Stimulated activated naive B cell treated with anti-CD40 and anti-IgM and Interleukin-4, amounts not matched to agents 10 μg/mL and 1 μg/mL and 100 μg/mL, for 72 hours (primary cell): ENCODE measurements at regions not wholly inside any gene's neighbourhood (a gene's known extent, or its start where the extent isn't known, plus 50 kb on each side); places are given as distances from the start of the nearest gene placed in this dataset.

Source experiments
- ATAC-seq, 2 donors: fragments of 150-1000 bp; cut with Tn5 transposase; replicated peaks; 2 replicates each; pipeline ENCODE4 v1.10.0; 2021; ENCODE audit warnings: moderate library complexity in 1 of 2
- DNase-seq: peaks from one replicate; pipeline ENCODE4 v3.0.0; 2021
- H3K27ac Mint-ChIP-seq: one replicate; pipeline ENCODE4 v1.8.0; 2022; ENCODE audit warnings: mild to moderate bottlenecking, mixed read lengths
- H3K27me3 Mint-ChIP-seq, 2 donors: one replicate each; pipeline ENCODE4 v1.8.0; 2022; ENCODE audit warnings: mixed read lengths in 2 of 2
- H3K36me3 Mint-ChIP-seq, 2 donors: one replicate each; pipeline ENCODE4 v1.8.0; 2022; ENCODE audit warnings: mixed read lengths in 2 of 2, mild to moderate bottlenecking in 1 of 2
- H3K4me1 Mint-ChIP-seq, 2 donors: one replicate each; pipeline ENCODE4 v1.8.0; 2022; ENCODE audit warnings: mixed read lengths in 2 of 2, mild to moderate bottlenecking in 1 of 2
- H3K4me3 Mint-ChIP-seq, 2 donors: one replicate each; pipeline ENCODE4 v1.8.0; 2022; ENCODE audit warnings: mild to moderate bottlenecking in 2 of 2, mixed read lengths in 2 of 2, moderate library complexity in 1 of 2
- H3K9me3 Mint-ChIP-seq, 2 donors: one replicate each; pipeline ENCODE4 v1.8.0; 2022; ENCODE audit warnings: mixed read lengths in 2 of 2, mild to moderate bottlenecking in 1 of 2

DNA sequence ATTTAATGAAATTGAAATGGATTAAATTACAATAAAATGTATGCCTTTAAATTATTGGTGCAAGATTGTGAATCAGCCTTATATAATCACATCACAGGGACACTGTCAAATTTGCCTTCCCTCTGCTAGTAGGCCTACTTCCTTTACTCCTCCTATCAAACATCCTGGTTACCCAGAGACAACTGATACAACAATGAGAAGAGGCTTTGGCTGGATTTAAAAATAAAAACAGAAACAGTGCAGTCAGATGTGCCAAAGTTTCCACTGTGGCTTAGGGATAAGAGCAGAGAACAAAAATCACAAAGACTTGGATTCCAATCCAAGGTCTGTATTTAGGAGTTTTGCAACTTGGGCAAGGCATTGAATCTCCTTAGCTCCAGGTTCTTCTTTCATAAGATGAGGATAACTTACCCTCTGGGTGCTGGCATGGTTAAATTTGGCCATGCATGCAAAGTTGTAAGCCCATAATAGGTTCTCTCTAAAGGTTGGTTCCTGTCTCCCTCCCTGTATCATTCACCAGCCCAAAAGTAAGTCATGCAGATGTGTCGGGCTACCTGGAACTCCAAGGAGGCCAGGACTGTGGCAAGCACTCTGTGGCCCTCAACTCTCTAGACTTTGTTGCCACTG is 99.3 kb upstream of the LRATD1 start:
- Mint-ChIP-seq H3K27ac (no peak overlapping the region), H3K36me3 (no peaks in the 10 kb centered on the region), H3K27me3 (no peaks in the 10 kb centered on the region), H3K4me1 (no peaks in the 10 kb centered on the region), H3K9me3 (peaks cover 0 to 3% of the 10 kb centered on the region in 2 donors), H3K4me3 (no peak overlapping the region)
- DNase-seq (no peak), ATAC-seq (no peak)

DNA sequence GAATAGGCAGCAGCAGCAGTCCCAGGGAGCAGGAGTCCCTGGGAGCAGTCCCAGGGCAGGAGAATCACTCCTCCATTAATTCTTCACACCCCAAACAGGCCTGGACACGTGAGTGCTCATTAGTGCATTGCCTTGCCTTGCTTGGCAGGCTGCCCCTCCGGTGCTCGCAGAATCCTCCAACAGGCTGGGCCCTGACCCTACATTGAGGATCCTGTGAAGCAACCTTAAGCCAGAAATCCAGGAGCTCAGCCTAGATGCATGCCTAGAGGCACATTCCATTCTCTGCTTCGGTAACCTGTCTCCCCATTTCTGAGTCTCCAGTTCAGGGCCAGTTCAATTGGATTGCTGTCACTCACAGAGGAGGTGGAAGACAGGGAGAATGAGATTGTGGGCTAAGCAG is 97.4 kb upstream of the LRATD1 start:
- peaks cover 0 to 3% of the 10 kb centered on the region in 2 donors for H3K9me3 Mint-ChIP-seq
- H3K36me3 Mint-ChIP-seq, result no peaks in the 10 kb centered on the region
- no peaks in the 10 kb centered on the region for H3K4me1 Mint-ChIP-seq
- no peak overlapping the region for H3K4me3 Mint-ChIP-seq
- no peak overlapping the region for H3K27ac Mint-ChIP-seq
- H3K27me3 Mint-ChIP-seq, result no peaks in the 10 kb centered on the region
- ATAC-seq, result no peak
- no peak for DNase-seq

DNA sequence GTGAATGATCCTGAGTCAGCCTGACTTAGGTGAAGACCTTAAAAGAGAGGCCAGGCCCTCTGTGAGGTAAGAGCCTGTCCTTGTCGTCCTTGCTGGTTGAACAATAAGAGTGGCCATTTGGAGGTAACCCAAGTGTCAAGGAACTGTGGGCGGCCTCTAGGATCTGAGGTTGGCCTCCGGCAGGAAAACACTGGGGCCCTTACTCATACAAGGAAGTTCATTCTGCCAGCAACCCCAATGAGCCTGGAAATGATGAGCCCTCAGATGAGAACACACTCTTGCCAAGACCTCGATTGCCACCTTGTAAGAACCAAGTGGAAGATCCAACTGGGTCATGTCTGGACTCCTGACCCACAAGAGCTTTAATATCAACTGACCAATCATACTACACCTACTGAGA is 95.5 kb upstream of the LRATD1 start:
- Mint-ChIP-seq H3K4me3 (no peak overlapping the region), H3K27me3 (no peaks in the 10 kb centered on the region), H3K9me3 (peaks cover 3 to 5% of the 10 kb centered on the region in 2 donors), H3K36me3 (no peaks in the 10 kb centered on the region), H3K27ac (no peak overlapping the region), H3K4me1 (no peaks in the 10 kb centered on the region)
- DNase-seq (no peak), ATAC-seq (no peak)

DNA sequence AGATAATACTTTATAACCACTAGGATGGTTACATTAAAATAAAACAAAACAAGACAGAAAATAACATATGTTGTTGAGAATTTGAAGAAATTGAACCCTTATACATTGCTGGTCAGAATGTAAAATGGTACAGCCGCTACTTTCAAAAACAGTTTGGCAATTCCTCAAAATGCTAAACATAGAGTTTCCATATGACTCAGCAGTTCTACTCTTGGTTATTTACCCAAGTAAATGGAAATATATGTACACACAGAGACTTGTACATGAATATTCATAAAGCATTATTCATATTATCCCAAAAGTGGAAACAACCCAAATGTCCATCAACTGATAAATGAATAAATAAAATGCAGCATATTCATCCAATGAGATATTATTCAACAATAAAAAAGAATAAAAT is 92.5 kb upstream of the LRATD1 start:
- H3K4me3 Mint-ChIP-seq, result no peak overlapping the region
- DNase-seq, result no peak
- no peaks in the 10 kb centered on the region for H3K36me3 Mint-ChIP-seq
- H3K27ac Mint-ChIP-seq, result no peak overlapping the region
- no peaks in the 10 kb centered on the region for H3K27me3 Mint-ChIP-seq
- H3K9me3 Mint-ChIP-seq, result peaks cover 5 to 16% of the 10 kb centered on the region in 2 donors
- H3K4me1 Mint-ChIP-seq, result no peaks in the 10 kb centered on the region
- no peak for ATAC-seq

DNA sequence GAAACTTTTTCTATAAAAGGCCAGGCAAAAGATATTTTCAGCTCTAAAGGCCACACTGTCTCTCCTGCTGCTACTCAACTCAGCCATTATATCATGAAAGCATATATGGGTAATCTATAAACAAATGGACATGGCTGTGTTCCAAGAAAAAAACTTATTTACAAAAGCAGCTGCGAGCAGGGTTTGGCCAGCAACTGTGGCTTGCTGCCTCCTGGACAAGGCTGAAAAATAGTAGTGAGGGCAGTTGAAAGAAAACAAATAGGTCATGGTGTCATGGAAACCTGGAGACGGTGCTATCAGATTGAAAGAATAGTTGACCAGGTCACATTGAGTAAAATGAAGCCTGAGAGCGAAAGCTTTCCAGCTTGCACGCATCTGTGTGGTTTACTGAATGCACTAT is 89.2 kb upstream of the LRATD1 start:
- H3K27ac Mint-ChIP-seq, result no peak overlapping the region

DNA sequence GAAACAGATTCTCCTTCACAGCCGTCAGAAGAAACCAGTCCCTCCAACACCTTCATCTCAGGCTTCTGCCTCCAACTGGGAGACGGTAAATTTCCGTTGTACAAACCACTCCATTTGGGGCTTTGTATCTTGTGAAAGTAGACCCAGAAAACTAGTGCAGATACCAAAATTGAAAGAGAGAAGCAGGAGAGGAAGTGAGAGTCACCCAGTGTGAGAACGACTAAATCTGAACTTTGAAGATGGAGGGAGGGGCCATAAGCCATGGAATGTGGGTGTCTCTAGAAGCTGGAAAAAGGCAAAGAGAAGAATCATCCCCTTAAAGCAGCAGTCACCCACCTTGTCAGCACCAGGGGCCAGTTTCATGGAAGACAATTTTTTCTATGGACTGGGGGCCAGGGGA is 88.3 kb upstream of the LRATD1 start:
- no peak for ATAC-seq
- Mint-ChIP-seq H3K27me3 (no peaks in the 10 kb centered on the region), H3K27ac (no peak overlapping the region), H3K4me1 (no peaks in the 10 kb centered on the region), H3K9me3 (peaks cover 5 to 16% of the 10 kb centered on the region in 2 donors), H3K4me3 (no peak overlapping the region), H3K36me3 (no peaks in the 10 kb centered on the region)
- no peak for DNase-seq

More for the DNA sequence above, 89.2 kb upstream of the LRATD1 start:
- Mint-ChIP-seq H3K9me3 (peaks cover 5 to 16% of the 10 kb centered on the region in 2 donors), H3K4me3 (no peak overlapping the region), H3K4me1 (no peaks in the 10 kb centered on the region), H3K36me3 (no peaks in the 10 kb centered on the region), H3K27me3 (no peaks in the 10 kb centered on the region)
- ATAC-seq (no peak), DNase-seq (no peak)

DNA sequence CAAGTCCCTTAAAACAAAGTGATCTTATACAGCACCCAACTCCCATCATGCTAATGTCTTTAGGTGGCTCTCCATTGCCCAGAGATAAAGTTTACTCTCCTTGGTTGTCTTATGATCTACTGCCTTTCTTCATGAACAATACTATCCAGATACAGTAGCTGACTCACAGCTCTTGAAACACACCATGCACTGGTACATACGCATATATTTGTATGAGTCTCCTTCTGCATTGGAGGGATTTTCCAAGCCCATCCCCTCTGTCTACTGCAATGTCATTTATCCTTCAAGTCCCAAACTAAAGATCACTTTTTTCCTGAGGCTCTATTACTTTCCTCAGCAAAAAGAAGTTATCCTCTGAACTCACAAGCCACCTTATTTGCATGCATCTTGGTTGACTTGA is 84.7 kb upstream of the LRATD1 start:
- H3K9me3 Mint-ChIP-seq, result peaks cover 2 to 7% of the 10 kb centered on the region in 2 donors
- no peak for ATAC-seq
- no peak overlapping the region for H3K27ac Mint-ChIP-seq
- H3K27me3 Mint-ChIP-seq, result no peaks in the 10 kb centered on the region
- no peak overlapping the region for H3K4me3 Mint-ChIP-seq
- DNase-seq, result no peak
- no peaks in the 10 kb centered on the region for H3K4me1 Mint-ChIP-seq
- H3K36me3 Mint-ChIP-seq, result no peaks in the 10 kb centered on the region

DNA sequence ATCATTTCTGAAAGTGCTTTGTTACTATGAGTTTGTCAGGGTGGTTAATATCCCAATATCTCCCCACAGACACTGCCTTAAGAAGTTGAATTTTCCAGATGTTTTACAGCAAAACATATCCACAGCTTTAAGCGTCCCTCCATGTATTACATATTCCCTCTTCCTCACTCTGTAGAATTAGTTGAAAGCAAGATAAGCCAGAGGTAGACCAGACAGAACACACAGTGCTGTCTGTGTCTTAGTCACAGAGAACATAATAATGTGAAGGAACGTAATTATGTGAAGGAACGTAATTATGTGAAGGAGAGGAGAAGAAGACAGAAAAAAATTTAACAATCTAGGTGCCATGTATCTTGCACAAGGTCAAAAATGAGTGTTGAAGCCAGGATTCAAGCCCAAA is 81.9 kb upstream of the LRATD1 start:
- DNase-seq, result no peak
- H3K9me3 Mint-ChIP-seq, result peaks cover 4% of the 10 kb centered on the region in 2 donors
- no peak for ATAC-seq
- H3K4me1 Mint-ChIP-seq, result no peaks in the 10 kb centered on the region
- H3K27me3 Mint-ChIP-seq, result no peaks in the 10 kb centered on the region
- H3K4me3 Mint-ChIP-seq, result no peak overlapping the region
- no peaks in the 10 kb centered on the region for H3K36me3 Mint-ChIP-seq
- H3K27ac Mint-ChIP-seq, result no peak overlapping the region

DNA sequence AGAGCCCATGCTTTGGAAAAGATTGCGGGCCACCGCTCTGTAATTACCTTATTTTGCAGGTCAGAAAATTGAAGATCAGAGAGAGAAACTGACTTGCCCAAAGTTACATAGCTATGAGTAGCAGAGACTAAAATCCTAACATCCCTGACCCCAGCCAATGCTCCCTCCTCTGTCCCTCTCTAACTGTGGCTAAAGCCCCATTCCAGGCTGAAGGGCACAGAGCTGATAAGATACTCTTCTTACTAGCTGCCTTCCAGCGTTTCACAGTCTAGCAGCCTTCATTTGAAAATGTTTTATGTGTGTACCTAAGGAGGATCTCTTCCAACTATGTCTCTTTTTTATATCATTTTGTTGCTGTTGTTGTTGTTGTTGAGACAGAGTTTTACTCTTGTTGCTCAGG is 81.4 kb upstream of the LRATD1 start:
- Mint-ChIP-seq H3K27me3 (no peaks in the 10 kb centered on the region), H3K36me3 (no peaks in the 10 kb centered on the region), H3K9me3 (peaks cover 4% of the 10 kb centered on the region in 2 donors)

DNA sequence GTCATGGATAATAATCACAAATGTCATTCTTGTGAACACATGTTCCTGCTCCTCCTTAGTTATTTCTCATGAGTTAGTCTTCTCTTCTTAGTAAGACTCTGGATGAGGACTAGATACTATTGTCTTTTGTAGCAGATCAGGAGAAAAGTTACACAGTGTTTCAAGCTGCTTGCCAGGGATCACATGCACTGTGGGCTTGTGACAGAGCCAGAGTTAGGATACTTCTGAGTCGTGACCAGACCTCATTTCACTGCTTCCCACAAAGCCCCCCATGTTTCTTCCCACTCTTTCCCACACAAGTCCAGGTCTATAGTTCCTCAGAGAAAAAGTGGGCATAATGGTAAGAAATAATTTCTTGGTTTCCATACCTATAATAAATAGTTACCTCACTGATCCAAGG is 80.2 kb upstream of the LRATD1 start:
- H3K27ac Mint-ChIP-seq, result no peak overlapping the region
- H3K36me3 Mint-ChIP-seq, result no peaks in the 10 kb centered on the region
- DNase-seq, result no peak
- H3K4me1 Mint-ChIP-seq, result no peaks in the 10 kb centered on the region
- no peak for ATAC-seq
- H3K4me3 Mint-ChIP-seq, result no peak overlapping the region
- H3K9me3 Mint-ChIP-seq, result peaks cover 2 to 4% of the 10 kb centered on the region in 2 donors
- H3K27me3 Mint-ChIP-seq, result no peaks in the 10 kb centered on the region

More for the DNA sequence above, 81.4 kb upstream of the LRATD1 start:
- ATAC-seq, result no peak
- Mint-ChIP-seq H3K4me3 (no peak overlapping the region), H3K4me1 (no peaks in the 10 kb centered on the region), H3K27ac (no peak overlapping the region)
- DNase-seq, result no peak

DNA sequence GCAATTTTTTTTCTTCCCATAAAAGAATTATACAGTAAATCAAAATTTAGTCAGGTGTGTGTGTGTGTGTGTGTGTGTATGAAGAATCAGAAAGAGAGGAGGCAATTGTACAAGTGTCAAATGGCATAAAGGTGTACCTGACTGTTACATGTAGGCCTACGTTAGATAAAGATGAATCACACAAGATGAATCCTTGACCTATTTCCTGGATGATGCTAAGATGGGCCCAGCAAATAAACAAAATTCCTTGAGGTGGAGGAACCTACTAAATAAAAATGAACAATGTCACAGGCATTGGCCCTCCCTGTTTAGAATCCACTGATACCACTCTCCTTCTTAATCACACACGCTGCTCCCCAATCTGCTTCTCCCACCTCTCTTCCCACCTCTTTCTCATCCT is 79.7 kb upstream of the LRATD1 start:
- DNase-seq (no peak), ATAC-seq (no peak)
- Mint-ChIP-seq H3K36me3 (no peaks in the 10 kb centered on the region), H3K9me3 (peaks cover 2 to 4% of the 10 kb centered on the region in 2 donors), H3K27me3 (no peaks in the 10 kb centered on the region), H3K27ac (no peak overlapping the region), H3K4me3 (no peak overlapping the region), H3K4me1 (no peaks in the 10 kb centered on the region)

DNA sequence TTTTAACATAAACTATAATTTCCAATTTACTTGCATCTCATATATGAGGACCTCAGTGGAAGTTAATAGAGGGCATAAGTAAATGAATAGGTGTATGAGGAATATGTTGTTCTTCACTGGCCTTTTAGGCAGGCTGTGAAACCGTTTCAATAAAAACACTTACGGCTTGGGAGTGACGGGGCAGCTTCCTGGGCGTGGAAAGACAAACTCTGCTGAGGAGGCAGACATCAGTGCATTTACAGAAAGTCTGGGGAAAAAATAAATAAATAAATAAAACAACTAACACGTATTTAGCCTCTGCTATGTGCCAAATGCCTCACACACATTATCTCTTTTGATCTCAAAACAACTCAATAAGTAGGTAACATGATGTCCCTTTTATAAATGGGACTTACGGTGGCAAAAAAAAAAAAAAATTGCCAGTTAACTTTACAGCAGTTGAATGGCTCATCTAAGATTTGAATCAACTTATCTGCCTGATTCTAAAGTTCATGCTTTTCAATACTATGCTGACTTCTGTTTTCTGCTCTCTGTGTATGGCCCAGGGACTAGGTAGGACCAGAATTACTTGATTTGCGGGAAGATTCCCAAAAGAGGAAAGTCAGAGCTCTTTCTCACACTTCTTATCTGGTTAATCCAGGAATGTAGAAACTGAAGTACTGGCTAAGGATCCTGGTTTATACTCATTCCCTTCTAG is 77.5 kb upstream of the LRATD1 start:
- H3K9me3 Mint-ChIP-seq, result peaks cover 2 to 4% of the 10 kb centered on the region in 2 donors
- no peak for ATAC-seq
- H3K4me3 Mint-ChIP-seq, result no peak overlapping the region
- no peaks in the 10 kb centered on the region for H3K36me3 Mint-ChIP-seq
- H3K27me3 Mint-ChIP-seq, result no peaks in the 10 kb centered on the region
- no peaks in the 10 kb centered on the region for H3K4me1 Mint-ChIP-seq
- no peak for DNase-seq
- H3K27ac Mint-ChIP-seq, result no peak overlapping the region

DNA sequence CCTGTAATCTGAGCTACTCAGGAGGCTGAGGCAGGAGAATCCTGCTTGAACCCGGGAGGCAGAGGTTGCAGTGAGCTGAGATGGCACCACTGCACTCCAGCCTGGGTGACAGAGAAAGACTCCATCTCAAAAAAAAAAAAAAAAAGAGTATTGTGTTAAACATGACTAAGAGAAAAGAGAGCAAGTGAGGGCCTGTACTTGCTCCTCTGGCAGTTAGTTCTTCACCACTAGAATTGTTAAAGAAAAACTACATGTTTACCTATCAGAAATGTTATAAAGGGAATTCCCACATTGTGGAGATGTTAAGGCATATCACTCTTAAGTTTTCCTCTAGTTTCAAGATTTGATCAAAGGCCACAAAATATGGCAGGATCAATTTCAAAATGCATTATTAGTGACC is 75.4 kb upstream of the LRATD1 start:
- Mint-ChIP-seq H3K27me3 (no peaks in the 10 kb centered on the region), H3K4me1 (no peaks in the 10 kb centered on the region), H3K27ac (no peak overlapping the region), H3K4me3 (no peak overlapping the region), H3K9me3 (peaks cover 2 to 4% of the 10 kb centered on the region in 2 donors), H3K36me3 (no peaks in the 10 kb centered on the region)
- ATAC-seq (no peak), DNase-seq (no peak)

DNA sequence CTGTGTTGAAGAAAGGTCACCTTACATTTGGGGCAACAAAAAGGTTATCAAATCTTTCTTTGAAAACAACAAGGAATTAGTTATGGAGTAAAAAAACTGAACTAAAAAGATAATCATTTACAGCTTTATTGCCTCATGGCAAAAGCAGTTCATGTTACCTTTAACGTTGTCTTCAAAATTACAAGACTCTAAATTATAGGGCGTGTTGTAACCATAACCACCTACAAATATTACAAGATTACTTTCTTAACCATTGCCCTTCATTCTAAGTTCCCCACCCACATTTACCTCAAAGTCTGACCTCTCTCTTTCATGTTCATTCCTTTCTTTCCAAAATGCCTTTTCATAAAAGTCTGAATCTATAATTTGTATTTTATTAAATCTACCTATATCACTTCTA is 74.6 kb upstream of the LRATD1 start:
- H3K4me1 Mint-ChIP-seq, result no peaks in the 10 kb centered on the region
- no peak overlapping the region for H3K4me3 Mint-ChIP-seq
- H3K36me3 Mint-ChIP-seq, result no peaks in the 10 kb centered on the region
- DNase-seq (no peak), ATAC-seq (no peak)
- peaks cover 2 to 3% of the 10 kb centered on the region in 2 donors for H3K9me3 Mint-ChIP-seq
- no peaks in the 10 kb centered on the region for H3K27me3 Mint-ChIP-seq
- H3K27ac Mint-ChIP-seq, result no peak overlapping the region

DNA sequence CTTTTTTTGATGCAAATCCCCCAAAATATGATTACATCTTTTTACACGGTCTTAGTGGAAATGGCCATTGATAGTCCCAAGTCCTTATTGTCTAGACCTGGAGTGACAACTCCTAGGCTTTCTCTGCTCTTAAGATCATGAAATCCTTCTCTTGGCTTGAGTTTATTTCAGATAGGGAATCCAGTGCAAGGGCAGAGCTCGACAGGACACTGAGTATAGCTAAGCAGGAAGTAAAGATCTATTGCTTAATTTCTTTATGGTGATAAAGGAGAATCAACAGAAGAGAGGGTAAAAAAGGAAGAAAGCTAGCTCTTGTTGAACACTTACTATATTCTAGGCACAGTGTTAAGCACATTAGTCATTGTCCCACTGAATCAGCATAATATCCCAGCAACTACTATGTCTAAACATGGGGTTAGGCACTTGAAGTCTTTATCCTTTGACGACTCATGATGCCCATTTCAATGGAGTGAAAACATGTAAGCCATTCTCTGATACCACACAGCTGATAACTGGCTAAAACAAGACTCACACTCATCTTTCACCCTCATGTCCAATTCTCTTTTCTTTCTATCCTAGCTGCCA is 74.1 kb upstream of the LRATD1 start:
- no peak overlapping the region for H3K4me3 Mint-ChIP-seq

More for the DNA sequence above, 74.1 kb upstream of the LRATD1 start:
- ATAC-seq (no peak), DNase-seq (no peak)
- Mint-ChIP-seq H3K27ac (no peak overlapping the region), H3K27me3 (no peaks in the 10 kb centered on the region), H3K36me3 (no peaks in the 10 kb centered on the region), H3K9me3 (no peaks in the 10 kb centered on the region), H3K4me1 (no peaks in the 10 kb centered on the region)
